GM19351 (cell line): ENCODE measurements at regions not wholly inside any gene's neighbourhood (a gene's known extent, or its start where the extent isn't known, plus 50 kb on each side); places are given as distances from the start of the nearest gene placed in this dataset.
"Not testable (repeated sequence)": the region's sequence is repeated elsewhere in the genome, so short reads cannot be mapped to it uniquely, and the experiment has no call there.

ENCODE experiments used
- ATAC-seq: cut with Tn5 transposase; IDR thresholded peaks from one replicate; pipeline ENCODE4 v1.9.1; 2021; ENCODE audit warnings: mild to moderate bottlenecking, moderate library complexity; ENCODE audit not compliant: unreplicated experiment

GRCh38 chr11:22567759-22568158, 57.9 kb downstream of the FANCF start:
- ATAC-seq = no peak

DNA sequence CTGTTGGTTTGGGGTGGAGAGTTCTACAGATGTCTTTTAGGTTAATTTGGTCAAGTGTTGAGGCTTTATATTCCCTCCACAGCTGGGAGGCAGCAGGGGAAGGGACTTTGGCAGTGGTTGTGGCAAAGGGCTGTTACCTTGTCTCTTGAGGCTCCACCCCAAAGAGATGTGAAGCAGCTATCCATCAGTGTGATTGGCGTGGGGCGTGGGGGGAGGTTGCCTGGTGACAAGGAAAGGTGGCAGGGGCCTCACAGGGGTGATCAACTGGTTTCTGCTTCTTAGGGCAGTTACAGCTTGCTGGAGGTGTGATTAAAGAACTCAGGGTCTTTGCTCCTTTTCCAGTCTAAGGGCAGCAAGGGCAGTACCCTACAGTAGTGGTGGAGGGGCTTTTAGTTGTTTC, 59.3 kb downstream of the FANCF start:
- ATAC-seq = no peak

- ATAC-seq = no peak
Measured at GRCh38 chr11:22561283-22561682, 64.3 kb downstream of the FANCF start.

DNA sequence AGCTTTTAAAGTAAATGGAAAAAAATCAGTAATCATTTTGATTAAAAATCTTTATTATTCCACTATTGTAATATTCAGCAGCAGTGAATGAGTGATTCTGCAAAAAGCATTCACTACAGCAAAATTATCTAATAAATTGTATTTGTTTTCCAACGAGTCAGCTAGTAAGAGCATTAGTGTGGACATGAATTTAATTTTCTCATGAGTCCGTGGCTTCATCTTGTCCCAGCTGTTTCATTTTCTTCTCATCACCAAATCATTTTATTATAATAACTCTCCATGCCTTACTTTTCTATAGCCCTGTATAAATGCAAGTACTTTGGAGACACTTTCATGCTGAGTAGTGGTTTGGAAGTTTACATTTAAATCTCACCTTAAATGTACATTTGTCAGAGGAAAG, 66.2 kb downstream of the FANCF start:
- ATAC-seq = no peak

DNA sequence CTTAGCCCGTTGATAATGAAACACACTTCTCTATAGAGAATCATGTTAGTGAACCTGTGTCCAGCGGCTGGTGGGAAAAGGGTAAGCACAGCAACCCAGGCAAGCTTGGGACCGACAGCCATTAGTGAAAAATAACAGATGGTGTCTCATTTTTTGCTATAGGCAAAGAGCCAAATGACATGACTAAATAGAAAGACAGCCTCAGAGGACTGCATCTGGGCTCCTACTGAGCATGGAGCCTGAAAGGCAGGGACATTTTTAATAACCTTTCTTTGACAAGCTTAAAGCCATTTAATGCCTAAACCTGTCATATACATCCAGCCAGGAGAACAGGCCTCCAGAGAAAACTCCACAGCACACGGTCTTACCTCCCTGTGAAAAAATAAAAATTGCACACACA, 67.0 kb downstream of the FANCF start:
- no peak for ATAC-seq

DNA sequence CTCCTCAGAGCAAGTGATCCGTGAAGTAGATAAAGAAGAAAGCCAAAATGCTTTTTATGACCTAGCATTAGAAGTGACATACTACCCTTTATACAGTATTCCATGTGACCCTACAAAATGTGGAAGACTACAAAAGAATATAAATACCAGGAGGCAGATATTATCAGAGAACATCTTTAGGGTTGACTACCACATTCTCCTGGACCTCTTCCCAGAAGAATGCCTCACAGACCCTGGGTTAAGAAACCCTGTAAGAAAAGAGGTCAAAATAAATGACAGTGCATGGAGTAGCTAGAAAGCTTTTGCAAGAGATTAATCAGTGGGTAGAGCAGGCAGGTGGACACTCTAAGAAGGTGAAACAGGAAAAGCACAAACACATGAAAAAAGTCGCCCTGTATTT, 69.2 kb downstream of the FANCF start:
- ATAC-seq = no peak

DNA sequence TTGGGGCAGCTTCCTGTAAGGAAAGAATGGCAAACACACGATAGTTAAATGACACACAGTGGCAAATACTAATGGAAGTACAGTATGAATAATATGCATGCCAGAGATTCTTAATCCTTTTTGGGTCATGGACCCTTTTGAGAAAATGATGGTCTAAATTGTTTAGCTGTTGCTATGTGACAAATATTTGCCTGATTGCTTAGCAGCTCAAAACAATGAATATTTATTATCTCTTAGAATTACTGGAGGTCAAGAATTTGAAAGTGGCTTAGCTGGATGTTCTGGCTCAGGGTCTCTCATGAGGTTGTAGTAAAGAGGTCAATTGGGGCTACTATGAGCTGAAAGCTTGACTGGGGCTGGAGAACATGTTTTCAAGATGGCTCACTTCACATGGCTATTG, 69.7 kb downstream of the FANCF start:
- ATAC-seq = no peak

GRCh38 chr11:22554221-22554620, 71.4 kb downstream of the FANCF start:
- ATAC-seq = peak; percentile 97

GRCh38 chr11:22552885-22553284, 72.7 kb downstream of the FANCF start:
- ATAC-seq = no peak

GRCh38 chr11:22546746-22547145, 78.9 kb downstream of the FANCF start:
- no peak for ATAC-seq

- ATAC-seq = no peak
Measured at GRCh38 chr11:22543261-22543660, 82.4 kb downstream of the FANCF start.

DNA sequence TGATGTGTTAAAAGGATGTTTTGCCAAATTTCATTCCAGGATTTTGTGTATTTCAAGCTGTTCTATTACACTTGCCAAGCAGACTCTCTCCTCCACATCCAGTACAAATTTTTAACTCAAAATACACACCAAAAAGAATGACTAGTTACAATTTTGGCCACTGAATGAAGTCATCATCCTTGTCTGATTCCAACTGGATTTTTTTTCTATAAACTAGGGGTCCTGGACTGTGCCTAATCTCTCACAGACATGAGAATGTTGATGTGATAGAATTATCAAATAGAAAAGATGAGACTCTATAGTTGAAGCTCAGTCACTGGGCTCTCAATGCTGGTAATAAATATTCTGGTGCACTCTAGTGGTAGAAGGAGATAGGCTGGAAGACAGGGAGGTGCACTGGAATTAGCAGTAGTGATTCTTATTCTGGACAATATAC, 85.8 kb downstream of the FANCF start:
- ATAC-seq = peak; percentile 77

- ATAC-seq = no peak
Measured at GRCh38 chr11:22536071-22536470, 89.6 kb downstream of the FANCF start.

DNA sequence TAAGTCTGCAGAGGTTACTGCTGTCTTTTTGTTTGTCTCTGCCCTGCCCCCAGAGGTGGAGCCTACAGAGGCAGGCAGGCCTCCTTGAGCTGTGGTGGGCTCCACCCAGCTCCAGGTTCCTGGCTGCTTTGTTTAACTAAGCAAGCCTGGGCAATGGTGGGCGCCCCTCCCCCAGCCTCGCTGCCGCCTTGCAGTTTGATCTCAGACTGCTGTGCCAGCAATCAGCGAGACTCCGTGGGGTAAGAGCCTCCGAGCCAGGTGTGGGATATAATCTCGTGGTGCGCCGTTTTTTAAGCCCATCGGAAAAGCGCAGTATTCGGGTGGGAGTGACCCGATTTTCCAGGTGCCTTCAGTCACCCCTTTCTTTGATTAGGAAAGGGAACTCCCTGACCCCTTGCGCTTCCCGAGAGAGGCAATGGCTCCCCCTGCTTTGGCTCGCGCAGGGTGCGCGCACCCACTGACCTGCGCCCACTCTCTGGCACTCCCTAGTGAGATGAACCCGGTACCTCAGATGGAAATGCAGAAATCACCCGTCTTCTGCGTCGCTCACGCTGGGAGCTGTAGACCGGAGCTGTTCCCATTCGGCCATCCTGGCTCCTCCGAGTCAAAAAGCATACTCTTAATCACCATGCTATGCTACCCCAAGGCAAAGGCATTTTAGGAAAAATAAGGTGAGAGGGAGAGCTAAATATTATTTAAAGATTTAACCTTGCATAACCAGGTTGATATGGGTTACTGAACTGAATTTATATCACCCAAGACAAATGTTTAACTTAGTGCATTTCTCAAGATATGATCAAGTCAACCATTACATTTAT, 96.8 kb downstream of the FANCF start:
- ATAC-seq = not testable (repeated sequence)

DNA sequence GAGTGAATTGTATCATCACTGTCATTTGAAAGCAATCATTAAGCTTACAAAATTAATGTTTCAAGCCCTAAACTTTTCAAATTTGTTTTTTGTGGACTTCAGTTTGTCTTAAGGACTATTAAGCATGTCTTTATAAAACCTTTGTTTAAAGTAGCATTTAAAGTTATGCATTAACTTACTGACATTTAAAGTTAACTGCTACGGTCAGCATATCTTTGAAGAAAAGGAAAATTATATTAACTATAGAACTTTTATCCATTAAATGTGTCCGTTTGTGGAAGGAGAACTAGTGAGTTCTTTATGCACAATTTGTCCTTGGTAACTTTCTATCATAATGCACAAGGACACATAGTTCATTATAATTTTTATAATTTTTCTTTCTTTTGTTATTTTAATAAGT, 103.4 kb downstream of the FANCF start:
- no peak for ATAC-seq

- peak; percentile 88 for ATAC-seq
Measured at GRCh38 chr11:22521226-22521625, 104.4 kb downstream of the FANCF start.

- no peak for ATAC-seq
Measured at GRCh38 chr11:22520521-22520920, 105.1 kb downstream of the FANCF start.

DNA sequence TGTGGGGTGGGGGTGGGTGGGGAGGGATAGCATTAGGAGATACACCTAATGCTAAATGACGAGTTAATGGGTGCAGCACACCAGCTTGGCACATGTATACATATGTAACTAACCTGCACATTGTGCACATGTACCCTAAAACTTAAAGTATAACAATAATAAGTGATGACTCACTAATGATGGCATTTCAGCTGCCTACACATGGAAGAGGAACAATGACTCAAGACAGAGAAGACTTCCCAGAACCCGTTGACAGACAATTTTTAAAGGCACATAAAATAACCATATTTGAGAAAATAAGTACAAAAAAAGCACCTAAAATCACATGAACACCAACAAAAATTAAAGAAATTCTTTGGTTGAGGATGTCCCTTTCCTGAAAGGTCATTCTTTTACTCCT, 107.3 kb downstream of the FANCF start:
- ATAC-seq = not testable (repeated sequence)

GRCh38 chr11:22516111-22516510, 109.5 kb downstream of the FANCF start:
- ATAC-seq = no peak

- no peak for ATAC-seq
Measured at GRCh38 chr11:22512457-22512856, 113.2 kb downstream of the FANCF start.

DNA sequence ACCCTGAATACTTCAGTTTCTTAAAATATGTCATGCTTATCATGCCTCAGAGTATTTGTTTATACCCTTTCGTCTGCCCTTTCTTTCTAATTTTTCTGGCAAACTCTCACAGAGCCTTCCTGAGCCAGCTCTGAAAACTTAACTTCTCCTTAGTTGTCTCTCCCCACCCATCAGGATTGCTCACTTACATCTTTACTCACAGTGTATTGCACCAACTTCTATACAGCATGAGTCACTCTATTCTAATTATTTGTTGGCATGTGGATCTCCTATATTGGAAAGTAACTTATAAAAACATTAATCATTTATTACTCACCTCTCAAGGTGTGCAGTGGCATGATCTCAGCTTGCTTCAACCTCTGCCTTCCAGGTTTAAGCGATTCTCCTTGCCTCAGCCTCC, 114.9 kb downstream of the FANCF start:
- ATAC-seq = no peak

- no peak for ATAC-seq
Measured at GRCh38 chr11:22510010-22510409, 115.6 kb downstream of the FANCF start.

- no peak for ATAC-seq
Measured at GRCh38 chr11:22508665-22509064, 117.0 kb downstream of the FANCF start.
